Posterior vena cava (tissue), 2 donors: ENCODE measurements at regions not wholly inside any gene's neighbourhood (a gene's known extent, or its start where the extent isn't known, plus 50 kb on each side); places are given as distances from the start of the nearest gene placed in this dataset.

ENCODE experiments used
- DNase-seq: peaks from one replicate; pipeline ENCODE4 v3.0.0-alpha.2; 2020; ENCODE audit warnings: low spot score
- intact Hi-C, 2 donors: fragments of 100-400 bp; cut with DNase I; formaldehyde crosslinking; loops; one replicate each; pipeline versions ENCODE4 v1.14.1 to v1.14.2; 2022 to 2023
- donor health status: DM: yes; HTN: yes; CAD: no.
- donor health status: DM: yes; HTN: yes; CAD: no.

DNA sequence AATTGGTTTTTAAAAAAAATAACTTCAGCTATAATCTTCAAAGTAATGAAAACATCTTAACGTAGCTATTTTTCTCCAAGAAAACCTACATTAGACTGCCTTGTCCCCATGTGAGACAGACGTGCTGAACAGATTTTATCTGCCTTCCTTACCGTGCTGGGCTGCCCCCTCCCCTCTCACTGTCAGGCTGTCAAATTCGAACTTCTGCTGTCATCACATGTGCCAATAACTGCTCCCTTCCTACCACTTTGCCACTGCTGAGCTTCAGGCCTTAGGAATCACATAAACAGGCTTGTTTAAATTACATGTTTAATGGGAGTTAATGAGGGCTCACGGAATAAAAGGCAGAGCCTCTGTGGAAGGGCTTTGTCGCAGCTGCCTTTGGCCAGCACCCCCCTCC, 77.0 kb upstream of the NHSL1 start:
- intact Hi-C loops, result no loop called here
- no peak for DNase-seq

DNA sequence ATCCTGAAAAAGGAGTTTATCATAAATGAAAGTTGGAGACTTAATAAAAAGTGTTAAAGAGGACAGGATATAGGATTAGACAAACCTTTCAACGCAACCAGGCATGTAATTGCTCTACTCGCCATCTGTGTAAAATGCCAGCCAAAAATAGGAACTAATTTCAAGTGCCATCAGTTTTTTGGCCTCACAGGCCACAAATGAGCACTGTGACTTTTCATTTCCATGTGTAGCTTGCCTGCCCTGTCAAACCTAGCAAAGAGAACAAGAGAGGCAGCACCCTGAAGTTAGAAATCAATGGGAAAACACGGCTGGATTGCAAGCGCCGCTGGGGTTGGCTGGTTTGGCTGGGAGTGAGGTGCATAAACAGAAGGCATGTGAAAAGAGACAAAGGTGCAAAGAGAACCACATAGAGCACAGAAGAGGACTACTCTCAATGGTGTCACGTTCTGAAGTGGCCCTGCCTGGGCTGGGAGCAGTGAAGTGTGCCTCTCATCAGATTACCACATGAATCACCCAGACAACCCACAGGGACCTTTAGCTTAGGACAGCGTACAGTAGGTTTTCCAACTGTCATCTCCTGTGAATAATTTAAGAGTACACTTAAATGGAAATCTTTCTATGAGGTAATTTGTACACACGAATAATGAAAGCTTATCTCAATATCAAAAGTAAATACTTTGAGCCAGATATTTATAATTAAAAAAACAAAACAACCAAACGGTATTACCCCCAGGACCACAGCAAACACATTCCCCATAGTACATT, 78.0 kb upstream of the NHSL1 start:
- intact Hi-C loops, result no loop called here

DNA sequence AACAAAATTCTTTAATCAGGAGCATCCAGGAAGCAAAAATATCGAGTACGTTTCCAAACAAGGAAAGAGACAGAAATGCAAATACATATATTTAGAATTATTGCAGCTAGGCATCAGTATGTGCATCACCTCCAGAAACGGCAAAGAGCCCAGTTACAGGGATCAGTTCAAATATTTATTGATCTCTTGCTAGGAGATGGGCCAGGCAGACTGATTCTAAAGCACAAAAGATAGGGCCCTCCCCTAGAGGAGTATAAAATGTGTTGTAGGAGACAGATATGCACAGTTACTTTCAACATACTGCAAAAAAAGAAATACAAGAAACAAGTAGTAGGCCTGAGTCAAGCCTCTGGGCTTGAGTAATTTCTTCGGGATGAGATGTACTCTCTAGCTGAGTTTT, 80.7 kb upstream of the NHSL1 start:
- intact Hi-C loops, result loop anchor here in 1 of 2 donors (10.0 kb wide), 1 partner anchor 185 kb away; no protein-coding TSS in a partner anchor
- no peak for DNase-seq

More for the DNA sequence above, 78.0 kb upstream of the NHSL1 start:
- no peak for DNase-seq

DNA sequence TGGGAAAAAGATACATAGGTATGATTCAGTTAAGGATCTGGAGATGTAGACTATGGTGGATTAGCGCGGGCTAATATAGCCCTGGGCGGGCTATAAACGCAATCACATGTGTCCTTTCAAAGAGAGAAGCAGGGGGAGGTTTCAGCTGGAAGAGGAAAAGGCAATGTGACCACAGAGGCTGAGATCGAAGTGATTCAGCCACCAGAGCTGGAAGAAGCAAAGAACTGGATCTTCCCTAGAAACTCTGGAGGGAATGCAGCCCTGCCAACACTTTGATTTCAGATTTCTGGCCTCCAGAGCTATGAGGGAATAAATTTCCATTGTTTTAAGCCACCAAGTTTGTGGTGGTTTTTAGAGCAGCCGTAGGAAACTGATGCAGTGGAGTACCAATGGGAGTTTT, 81.5 kb upstream of the NHSL1 start:
- intact Hi-C loops, result loop anchor here in 1 of 2 donors (10.0 kb wide), 1 partner anchor 184 kb away; no protein-coding TSS in a partner anchor
- DNase-seq, result no peak

DNA sequence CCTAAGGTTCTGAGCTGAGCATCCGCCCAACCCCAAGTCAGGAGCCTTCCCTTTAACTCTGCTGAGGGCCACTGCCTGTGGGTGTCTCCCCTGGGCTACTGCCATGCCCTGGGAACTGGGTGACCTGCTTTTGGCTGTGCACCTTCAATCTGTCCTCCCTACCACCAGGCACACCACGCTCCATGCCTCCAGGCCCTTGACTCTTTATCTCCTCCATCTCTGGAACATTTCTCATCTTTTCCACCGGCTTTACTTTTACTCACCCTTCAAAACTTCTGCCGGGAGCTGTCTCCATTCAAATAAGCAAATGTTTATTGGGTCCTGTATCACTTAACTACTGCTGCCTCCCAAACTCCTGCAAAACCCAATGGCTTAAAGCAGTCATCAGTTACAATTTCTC, 83.3 kb upstream of the NHSL1 start:
- intact Hi-C loops, result loop anchor here in 1 of 2 donors (10.0 kb wide), 1 partner anchor 182 kb away; no protein-coding TSS in a partner anchor
- no peak for DNase-seq

DNA sequence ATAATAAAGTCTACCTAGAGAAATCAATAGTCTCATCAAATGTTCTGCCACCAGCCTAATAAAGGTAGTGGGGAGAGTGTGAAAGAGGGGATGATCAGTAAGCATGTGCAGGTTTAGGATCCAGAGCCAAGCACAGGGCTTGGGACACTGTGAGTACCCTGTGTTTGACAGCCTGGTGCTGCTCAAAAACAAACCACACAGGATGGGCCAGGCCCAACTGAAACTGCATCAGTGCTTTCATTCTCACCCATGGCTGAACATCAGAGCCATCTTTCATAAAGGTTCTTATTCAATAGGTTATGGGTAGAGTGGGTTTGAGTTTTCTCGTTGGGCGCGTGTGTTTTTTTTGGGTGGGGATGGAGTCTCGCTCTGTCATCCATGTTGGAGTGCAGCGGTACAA, 87.3 kb upstream of the NHSL1 start:
- intact Hi-C loops, result loop anchor here (5.0 to 10.0 kb wide), 2 partner anchors 154 to 178 kb away; no protein-coding TSS in a partner anchor
- no peak for DNase-seq

DNA sequence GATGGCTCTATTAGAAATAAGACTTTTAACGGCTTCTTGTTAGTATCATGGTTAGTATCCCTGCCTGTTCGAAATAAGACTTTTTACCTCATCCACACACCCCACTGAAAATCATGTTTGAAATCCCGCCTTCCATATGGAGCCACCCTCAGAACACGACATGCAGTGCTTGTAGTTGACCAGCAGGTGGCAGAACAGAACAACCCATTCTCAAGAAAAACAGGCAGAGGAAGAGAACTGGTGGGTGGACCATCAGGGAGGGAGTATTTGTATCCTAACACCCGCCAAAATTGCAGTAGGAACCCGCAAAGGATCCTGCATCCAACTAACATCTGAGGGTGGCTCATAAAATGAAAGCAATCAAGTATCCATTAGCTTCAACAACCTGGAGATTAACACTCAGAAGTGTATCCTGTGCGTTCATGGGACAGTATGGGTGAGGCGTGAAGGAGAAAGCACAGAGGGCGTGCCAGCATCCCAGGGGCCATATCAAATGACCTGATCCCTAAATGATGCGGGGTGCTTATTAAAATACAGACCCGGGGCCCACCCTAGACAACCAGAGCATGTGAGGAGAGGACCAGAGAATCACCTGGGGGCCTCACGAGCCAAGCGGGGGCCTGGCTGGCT, 89.6 kb upstream of the NHSL1 start:
- intact Hi-C loops, result loop anchor here (5.0 to 10.0 kb wide), 2 partner anchors 157 to 176 kb away; no protein-coding TSS in a partner anchor
- DNase-seq, result no peak

DNA sequence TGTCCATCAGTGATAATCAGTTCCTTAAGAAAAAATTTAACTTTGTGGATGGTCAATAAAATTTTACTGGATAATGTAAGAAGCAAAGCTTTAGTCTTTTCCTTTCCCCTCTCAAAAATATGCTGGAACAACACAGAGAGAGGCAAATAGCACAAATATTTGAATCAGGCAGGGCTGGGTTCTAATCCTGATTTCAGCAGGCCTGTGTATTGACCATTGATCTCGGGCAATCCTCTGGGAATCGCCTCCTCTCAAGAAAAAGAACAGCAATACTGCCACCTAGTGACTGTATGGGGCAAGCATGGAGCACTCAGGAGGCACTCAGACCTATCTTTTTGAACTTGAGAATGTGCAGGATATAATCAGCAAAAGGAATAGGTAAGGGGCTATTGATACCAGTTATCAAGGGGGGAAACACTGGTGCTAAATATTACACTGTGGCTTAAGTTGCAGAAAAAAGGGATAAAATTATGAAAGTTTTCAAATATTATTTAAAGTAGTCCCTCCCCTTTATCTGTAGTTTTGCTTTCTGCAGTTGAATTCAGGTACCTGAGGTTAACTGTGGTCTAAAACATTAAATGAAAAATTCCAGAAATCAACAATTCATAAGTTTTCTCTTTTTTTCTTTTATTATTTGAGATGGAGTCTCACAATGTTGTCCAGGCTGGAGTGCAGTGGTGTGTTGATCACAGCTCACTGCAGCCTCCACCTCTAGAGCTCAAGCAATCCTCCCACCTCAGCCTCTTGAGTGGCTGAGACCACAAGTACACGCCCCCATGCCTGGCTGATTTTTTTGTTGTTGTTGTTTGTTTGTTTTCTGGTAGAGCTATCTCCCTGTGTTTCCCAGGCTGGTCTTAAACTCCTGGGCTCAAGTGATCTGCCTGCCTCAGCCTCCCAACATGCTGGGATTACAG, 91.8 kb upstream of the NHSL1 start:
- intact Hi-C loops, result loop anchor here in 1 of 2 donors (10.0 kb wide), 2 partner anchors 174 to 476 kb away; no protein-coding TSS in a partner anchor
- DNase-seq, result no peak

DNA sequence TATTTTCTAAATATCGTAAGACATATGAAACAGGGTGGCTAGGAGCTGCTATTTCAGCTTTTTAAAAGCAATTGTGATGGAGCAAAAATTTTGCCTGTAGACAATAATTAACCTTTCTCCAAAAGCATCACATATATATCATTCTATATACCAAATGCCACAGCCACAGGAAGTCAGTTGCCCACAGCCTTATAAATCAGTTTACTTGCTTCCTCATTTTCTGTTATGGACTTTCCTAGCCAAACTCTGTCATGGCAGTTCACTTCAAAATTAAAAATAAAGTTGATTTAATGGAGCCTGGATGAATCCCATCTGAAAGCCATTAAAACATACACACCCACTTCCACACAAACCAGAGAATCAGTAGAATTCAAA, 93.4 kb upstream of the NHSL1 start:
- no peak for DNase-seq
- intact Hi-C loops, result loop anchor here in 1 of 2 donors (10.0 kb wide), 2 partner anchors 172 to 478 kb away; no protein-coding TSS in a partner anchor

DNA sequence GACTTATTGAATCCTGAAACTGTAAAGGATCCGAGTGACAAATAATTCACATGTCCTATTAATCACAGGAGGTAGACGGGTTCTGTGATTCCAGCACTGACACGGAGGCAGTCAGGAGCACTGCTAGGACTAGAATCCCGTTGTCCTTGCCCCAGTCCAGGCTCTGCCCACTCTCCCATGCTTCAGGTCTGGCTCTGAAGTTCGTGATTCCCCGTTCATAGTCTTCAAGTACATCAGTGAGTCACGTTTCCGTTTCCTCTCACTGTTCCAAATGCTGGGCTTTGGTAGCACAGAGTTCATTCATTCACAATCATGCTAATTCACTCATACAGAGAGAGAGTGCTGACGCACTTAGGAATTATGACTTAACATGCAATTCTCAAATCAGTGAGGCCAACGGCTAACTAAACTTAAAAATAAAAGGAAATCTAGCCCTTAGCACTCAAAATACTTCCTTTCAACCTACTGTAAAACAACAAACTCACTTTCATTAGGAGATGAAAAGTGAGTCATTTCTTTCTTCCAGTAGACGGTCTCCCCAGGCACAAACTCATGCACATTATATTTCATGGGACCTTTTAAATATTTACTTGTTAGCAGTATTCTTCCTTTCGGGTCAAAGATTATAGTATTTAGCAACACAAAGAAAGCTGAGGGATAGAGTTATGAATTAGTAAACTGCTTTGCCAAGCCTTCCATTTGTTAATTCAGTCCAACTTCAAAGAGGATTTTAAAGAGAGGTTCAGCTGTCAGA, 94.0 kb upstream of the NHSL1 start:
- intact Hi-C loops, result loop anchor here in 1 of 2 donors (10.0 kb wide), 2 partner anchors 172 to 478 kb away; no protein-coding TSS in a partner anchor
- DNase-seq, result no peak

DNA sequence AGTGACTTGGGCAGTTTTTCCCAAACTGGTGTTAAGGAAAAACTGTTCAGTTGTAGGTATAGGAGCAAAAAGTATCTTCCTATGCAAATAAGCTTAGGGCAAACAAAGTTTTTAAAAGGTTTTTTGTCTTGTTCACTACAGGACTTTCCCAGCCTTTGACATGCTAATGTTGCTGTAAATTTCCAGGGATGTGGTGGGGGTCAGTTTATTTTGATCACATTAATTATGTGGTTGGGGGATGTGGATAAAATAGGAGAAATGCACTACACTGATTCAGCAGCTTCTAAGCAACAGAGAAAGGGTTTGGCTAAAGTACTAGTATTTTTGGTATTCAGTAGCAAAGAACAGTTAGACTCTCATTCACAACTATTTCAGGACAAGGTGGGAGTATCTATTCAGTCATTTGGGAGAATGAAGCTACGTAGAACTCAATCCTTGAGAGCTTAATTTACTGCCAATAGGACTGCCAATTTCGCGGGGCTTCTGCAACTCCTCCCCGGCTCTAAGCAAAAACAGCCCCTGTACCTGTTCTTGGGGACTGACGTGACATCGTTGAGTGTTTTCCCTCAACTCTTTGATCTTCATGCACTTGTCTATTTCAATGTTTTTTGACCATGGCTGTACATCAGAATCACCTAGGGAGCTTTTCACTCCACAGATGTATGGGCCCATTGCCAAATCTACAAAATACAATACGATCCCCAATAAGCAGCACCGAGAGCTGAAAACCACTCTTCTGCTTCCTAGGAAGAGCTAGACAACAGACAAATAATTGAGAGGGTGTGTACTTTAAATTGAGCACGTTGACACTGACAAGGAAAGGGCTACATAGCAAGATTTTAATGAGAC, 94.8 kb upstream of the NHSL1 start:
- intact Hi-C loops, result loop anchor here in 1 of 2 donors (10.0 kb wide), 2 partner anchors 171 to 479 kb away; no protein-coding TSS in a partner anchor
- no peak for DNase-seq

DNA sequence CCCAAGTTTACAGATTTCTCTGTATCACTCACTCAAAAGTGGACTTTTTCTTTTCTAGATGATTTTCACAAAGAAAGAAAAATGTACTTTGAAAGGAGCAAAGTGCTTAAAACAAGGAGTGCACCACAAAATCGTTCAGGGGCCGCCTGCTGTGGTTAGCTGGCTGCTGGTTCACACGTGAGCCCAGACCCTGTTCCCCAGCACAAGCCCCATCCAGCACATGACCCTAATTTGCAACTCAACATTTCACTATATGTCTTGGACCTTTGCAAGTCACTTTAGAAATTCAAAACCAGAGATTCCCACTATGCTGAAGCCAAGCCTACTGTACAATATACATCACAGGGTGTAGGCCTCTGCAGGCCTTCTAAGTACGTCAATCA, 95.5 kb upstream of the NHSL1 start:
- DNase-seq, result no peak
- intact Hi-C loops, result loop anchor here in 1 of 2 donors (10.0 kb wide), 2 partner anchors 170 to 480 kb away; no protein-coding TSS in a partner anchor

DNA sequence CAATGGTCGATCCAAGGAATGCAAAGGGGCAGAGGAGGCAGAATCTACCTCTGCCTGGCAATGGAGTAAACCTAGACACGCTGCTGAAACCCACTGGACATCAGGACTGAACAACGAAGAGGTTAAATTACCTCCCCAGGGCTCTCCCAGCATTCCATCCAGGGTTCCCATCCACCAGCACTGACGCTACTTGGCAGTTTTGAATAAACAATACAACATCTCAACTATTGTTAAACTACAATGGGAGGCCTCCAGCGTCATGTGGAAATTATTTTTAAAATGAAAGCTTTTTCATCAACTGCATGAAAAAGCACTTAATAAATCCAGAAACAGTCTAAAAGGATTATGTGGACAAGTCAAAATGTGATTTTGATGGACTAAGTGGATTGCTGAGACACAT, 96.8 kb upstream of the NHSL1 start:
- DNase-seq, result no peak

DNA sequence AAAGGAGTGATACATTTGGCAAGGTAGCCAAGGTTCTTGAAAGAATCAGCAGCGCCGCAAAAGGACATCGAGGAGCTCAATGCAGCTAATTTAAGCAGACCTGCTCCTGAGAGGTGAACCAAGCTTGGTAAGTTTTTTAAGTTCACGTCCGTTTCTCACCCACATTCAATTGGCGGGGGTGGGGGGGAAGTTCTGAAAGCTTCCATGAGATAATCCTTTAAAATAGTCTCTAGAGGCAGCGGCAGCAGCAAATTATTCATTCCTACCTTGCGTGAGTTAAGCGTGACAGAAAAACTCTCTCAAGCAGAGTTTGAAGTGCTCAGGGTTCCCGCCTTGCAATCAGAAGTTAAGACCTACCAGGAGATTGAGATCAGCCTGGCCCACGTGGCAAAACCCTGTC, 97.3 kb upstream of the NHSL1 start:
- intact Hi-C loops, result loop anchor here in 1 of 2 donors (10.0 kb wide), 2 partner anchors 168 to 482 kb away; no protein-coding TSS in a partner anchor
- no peak for DNase-seq

More for the DNA sequence above, 96.8 kb upstream of the NHSL1 start:
- intact Hi-C loops, result loop anchor here in 1 of 2 donors (10.0 kb wide), 2 partner anchors 169 to 481 kb away; no protein-coding TSS in a partner anchor

DNA sequence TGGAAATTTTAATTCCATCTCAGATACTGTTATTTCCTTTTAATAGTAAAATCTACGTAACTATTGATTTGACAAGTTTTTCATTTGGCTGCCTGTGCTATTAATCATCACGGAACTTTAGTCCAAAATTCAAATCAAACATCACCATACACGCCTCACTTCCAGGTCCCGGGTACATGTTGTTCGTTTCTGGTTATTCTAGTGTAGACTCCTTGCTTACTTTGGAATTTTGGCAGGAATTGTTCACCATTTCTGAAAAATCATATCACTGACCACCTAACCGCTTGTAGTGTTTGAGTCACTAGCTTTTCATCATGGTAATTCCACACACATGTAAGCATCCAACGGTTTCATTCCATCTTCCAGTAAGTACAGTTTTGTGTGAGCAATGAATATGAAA, 98.0 kb upstream of the NHSL1 start:
- intact Hi-C loops, result loop anchor here in 1 of 2 donors (10.0 kb wide), 2 partner anchors 167 to 483 kb away; no protein-coding TSS in a partner anchor
- DNase-seq, result no peak

DNA sequence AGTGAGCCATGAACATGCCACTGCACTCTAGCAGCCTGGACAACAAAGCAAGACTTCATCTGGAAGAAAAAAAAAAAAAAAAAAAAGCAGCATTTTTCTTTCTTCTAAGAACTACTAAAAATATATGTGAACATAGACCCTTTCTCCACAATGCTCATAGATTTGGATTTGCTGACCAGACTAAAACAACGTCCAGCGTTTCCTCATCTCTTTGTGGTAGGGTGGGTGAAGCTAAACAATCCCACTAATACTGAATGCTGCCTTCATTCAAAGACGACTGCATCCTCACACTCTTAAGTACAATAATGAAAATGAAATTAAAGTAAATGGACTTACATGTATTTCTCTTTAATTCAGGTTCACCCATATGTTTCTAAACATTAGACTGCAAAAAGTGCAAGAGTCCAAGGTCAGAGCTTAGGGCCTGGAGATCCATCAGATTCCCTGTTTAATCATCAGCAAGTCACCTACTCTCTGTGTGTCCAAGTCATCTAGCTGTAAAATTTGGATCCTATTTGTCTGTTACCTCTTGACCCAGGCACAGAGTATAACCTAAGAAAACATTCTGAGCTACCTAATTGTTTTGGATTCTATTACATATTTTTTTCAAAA, 99.4 kb upstream of the NHSL1 start:
- intact Hi-C loops, result loop anchor here in 1 of 2 donors (10.0 kb wide), 2 partner anchors 166 to 484 kb away; no protein-coding TSS in a partner anchor

DNA sequence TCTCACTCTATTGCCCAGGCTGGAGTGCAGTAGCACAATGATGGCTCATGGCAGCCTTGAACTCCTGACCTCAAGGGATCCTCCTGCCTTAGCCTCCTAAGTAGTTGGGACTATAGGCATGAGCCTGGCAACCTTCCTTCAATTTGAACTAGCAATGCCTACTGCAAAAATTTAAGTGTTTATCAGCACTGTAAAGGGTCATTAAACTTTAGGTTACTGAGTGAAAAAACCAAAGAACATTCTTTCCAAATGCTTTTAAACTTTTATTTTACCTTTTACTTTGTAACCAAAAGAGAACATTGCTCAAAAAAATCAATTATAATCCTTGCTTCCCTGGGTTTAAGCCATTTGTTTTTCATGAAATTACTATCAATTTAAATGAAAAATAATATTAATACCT, 101.0 kb upstream of the NHSL1 start:
- DNase-seq, result no peak
- intact Hi-C loops, result no loop called here

More for the DNA sequence above, 99.4 kb upstream of the NHSL1 start:
- DNase-seq, result no peak
